IgD-negative memory B cell (primary cell): ENCODE measurements at regions not wholly inside any gene's neighbourhood (a gene's known extent, or its start where the extent isn't known, plus 50 kb on each side); places are given as distances from the start of the nearest gene placed in this dataset.

Experiments
- H3K27ac Mint-ChIP-seq, 3 donors: one replicate each; pipeline ENCODE4 v1.8.0; 2020 to 2022; ENCODE audit warnings: mild to moderate bottlenecking in 3 of 3, mixed read lengths in 3 of 3, moderate library complexity in 1 of 3
- H3K27me3 Mint-ChIP-seq: one replicate; pipeline ENCODE4 v1.8.0; 2021; ENCODE audit warnings: mixed read lengths
- H3K36me3 Mint-ChIP-seq: one replicate; pipeline ENCODE4 v1.8.0; 2020; ENCODE audit warnings: mild to moderate bottlenecking, mixed read lengths
- H3K4me1 Mint-ChIP-seq, 3 donors: one replicate each; pipeline ENCODE4 v1.8.0; 2020 to 2022; ENCODE audit warnings: mixed read lengths in 3 of 3, mild to moderate bottlenecking in 1 of 3
- H3K4me3 Mint-ChIP-seq, 4 donors: one replicate each; pipeline ENCODE4 v1.8.0; 2020 to 2022; ENCODE audit warnings: mild to moderate bottlenecking in 4 of 4, mixed read lengths in 4 of 4, moderate library complexity in 3 of 4
- H3K9me3 Mint-ChIP-seq, 3 donors: one replicate each; pipeline ENCODE4 v1.8.0; 2020 to 2021; ENCODE audit warnings: mixed read lengths in 3 of 3, mild to moderate bottlenecking in 1 of 3

GRCh38 chr20:60199866-60200265, 241.6 kb downstream of the CDH26 start:
- no peak overlapping the region for H3K27ac Mint-ChIP-seq

DNA sequence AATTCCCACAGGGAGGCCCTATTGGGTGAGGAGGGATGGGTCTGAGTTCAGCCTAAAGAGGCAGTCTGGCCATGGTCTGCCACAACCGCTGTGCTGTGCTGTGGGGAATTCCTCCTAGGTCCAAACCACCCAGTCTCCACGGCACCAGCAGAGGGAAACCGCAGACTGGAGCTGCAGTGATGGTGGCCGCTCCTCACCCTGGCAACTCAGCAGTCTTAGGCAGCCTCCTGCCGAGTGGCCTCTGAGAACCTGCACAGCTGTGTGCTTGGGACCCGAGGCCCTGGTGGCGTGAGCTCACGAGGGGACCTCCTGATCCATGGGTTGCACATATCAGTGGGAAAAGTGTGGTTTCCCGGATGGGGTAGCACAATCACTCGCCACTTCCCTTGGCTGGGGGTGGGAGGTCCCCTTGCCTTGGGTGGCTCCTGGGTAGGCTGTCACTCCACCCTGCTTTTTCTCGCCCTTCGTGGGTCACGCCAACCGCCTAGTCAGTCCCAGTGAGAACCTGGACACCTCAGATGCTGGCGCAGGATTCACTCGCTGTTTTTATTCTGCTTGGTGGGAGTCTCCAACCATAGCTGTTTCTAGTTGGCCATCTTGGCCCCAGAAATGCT, 242.2 kb downstream of the CDH26 start:
- no peak overlapping the region for H3K27ac Mint-ChIP-seq
- peaks cover 3 to 16% (median 12%) of the 10 kb centered on the region in 3 donors for H3K9me3 Mint-ChIP-seq
- H3K27me3 Mint-ChIP-seq, result no peaks in the 10 kb centered on the region
- H3K36me3 Mint-ChIP-seq, result peaks cover 2% of the 10 kb centered on the region
- no peak overlapping the region for H3K4me3 Mint-ChIP-seq
- H3K4me1 Mint-ChIP-seq, result no peaks in the 10 kb centered on the region

More at GRCh38 chr20:60199866-60200265, 241.6 kb downstream of the CDH26 start:
- Mint-ChIP-seq H3K9me3 (peaks cover 3 to 18% (median 13%) of the 10 kb centered on the region in 3 donors), H3K4me3 (no peak overlapping the region), H3K4me1 (no peaks in the 10 kb centered on the region), H3K36me3 (peaks cover 2% of the 10 kb centered on the region), H3K27me3 (no peaks in the 10 kb centered on the region)

DNA sequence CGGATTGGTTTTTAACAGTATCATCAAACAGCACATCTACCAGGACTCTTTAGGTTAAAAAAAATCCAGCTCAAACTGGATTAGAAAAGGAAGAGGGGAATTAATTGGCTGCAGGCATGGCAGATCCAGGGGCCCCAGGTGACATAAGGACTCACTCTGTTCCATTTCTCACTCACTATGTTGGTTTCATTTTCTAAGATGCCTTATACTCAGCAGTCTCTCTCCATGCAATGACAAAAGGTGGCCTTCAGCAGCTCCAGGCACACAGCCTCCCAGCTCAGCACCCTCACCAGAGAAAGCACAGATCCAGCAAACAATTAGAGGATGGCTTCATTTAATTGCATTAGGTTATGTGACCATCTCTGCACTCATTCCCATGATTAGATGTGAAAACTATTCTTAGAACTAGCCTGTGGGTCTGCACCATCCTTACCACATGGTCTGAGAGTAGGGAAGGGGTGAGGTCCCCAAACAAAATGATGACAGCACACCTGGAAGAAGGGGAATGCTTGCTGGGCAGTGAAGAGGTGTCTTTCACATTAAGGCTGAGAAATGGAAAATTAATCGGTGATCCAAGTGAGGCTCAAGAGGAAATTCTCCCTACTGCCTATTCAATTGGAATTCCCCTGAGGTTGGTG, 243.1 kb downstream of the CDH26 start:
- H3K27me3 Mint-ChIP-seq, result peaks cover 3% of the 10 kb centered on the region
- no peak overlapping the region for H3K4me3 Mint-ChIP-seq
- peaks cover 3 to 12% (median 12%) of the 10 kb centered on the region in 3 donors for H3K9me3 Mint-ChIP-seq
- H3K4me1 Mint-ChIP-seq, result no peaks in the 10 kb centered on the region
- peaks cover 4% of the 10 kb centered on the region for H3K36me3 Mint-ChIP-seq
- H3K27ac Mint-ChIP-seq, result no peak overlapping the region

DNA sequence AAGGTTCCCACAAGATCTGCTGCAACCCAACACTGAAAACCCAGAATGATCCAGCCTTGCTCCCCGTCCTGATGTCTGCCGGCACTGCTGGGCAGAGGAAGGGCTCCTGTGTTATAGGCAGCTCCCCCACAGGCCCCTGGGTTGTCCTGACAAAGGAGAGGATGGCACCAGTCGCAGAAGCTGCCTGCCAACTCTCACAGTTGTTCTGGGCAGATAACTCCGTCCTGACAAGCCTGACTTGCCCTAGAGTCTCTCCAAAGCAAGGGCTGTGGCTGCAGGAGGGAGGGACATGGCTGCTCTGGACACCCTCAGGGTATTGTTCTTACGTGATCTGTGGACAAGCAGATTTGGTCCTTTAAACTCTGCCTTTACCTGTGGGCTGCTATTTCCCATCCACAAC, 243.8 kb downstream of the CDH26 start:
- H3K36me3 Mint-ChIP-seq, result peaks cover 4% of the 10 kb centered on the region
- no peak overlapping the region for H3K4me3 Mint-ChIP-seq
- peaks cover 3% of the 10 kb centered on the region for H3K27me3 Mint-ChIP-seq
- no peak overlapping the region for H3K27ac Mint-ChIP-seq
- H3K4me1 Mint-ChIP-seq, result no peaks in the 10 kb centered on the region
- peaks cover 3 to 11% (median 11%) of the 10 kb centered on the region in 3 donors for H3K9me3 Mint-ChIP-seq

DNA sequence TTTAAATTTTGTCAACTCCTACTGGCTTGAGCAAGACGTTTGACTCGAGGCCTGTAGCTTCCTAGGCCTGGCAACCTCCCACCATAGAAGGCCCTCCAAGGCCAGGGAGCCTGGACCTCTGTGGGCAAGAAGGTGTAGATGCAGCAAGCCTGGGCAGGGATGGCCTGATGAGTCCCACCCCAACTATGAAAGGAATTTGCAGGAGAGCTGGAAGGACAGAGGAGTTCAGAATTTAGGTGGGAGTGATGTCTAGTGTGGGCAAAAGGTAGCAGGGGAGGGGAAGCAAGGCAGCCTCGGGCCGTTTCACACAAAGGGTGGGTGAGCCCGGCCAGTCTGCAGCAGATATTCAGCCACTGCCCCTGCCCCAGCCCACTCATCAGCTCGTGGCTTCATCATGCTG, 245.2 kb downstream of the CDH26 start:
- Mint-ChIP-seq H3K4me3 (no peak overlapping the region), H3K27ac (no peak overlapping the region), H3K4me1 (no peaks in the 10 kb centered on the region), H3K27me3 (peaks cover 3% of the 10 kb centered on the region), H3K36me3 (peaks cover 4% of the 10 kb centered on the region), H3K9me3 (peaks cover 3 to 7% (median 3%) of the 10 kb centered on the region in 3 donors)

DNA sequence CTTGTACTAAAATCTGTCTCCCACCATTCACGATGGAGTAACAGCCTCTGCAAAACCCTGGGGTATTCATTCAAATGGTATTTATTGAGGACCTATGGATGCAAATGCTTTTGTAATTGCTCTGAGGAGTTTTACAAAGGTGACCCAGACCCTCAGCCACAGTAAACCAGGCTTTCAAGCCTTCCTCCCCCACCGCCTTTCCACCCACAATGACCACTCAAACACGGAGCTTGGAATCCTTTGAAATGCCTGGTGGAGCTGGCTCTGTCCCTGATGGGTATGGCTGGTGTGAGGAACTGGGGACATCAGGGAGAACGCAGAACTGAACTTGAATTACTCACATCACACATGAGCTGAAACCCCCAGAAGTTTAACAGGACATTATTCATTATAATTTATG, 246.4 kb downstream of the CDH26 start:
- Mint-ChIP-seq H3K4me3 (no peak overlapping the region), H3K4me1 (no peaks in the 10 kb centered on the region), H3K27ac (no peak overlapping the region), H3K27me3 (peaks cover 3% of the 10 kb centered on the region), H3K36me3 (peaks cover 3% of the 10 kb centered on the region), H3K9me3 (peaks cover 0 to 1% (median 0%) of the 10 kb centered on the region in 3 donors)

DNA sequence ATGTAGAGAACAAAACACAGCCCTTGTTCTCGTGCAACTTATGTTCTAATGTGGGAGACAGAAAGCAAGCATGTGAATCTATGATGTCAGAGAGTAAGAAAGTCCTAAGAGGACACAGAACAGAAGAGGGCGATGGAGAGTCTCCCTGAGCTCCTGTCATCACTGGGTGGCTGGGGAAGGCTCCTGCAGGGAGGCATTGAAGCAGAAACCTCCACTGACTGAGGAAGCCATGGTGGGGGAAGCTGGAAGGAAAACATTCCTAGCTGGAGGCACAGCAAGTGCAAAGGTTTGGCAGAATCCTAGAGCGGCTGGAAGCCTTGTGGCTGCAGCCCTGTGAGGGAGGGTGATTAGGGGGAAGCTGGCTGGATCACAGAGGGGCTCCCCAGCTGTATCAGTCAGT, 248.0 kb downstream of the CDH26 start:
- Mint-ChIP-seq H3K27me3 (peaks cover 3% of the 10 kb centered on the region), H3K4me1 (no peaks in the 10 kb centered on the region), H3K9me3 (no peaks in the 10 kb centered on the region), H3K27ac (no peak overlapping the region), H3K36me3 (peaks cover 3% of the 10 kb centered on the region), H3K4me3 (no peak overlapping the region)

DNA sequence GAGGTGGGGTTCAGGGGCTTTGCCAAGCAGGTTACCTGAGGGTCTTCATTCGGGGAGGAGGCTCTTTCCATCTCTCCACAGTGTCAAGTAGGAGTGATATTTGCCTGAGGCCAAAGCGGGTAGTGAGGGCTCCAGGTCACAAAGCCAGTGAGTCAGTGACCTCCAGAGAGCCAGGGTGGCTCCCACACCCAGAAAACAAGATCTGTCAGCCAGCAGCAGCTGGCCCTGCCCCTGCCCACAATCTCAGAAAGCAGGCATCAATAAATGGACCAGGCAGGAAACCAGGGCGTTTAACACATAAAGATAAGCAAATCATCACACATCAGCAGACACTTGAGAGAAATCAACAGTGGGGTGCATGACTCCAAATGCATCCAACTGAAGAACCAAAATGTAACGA, 250.8 kb downstream of the CDH26 start:
- H3K4me3 Mint-ChIP-seq, result peak overlapping the region in 1 of 4 donors; percentile 26
- H3K36me3 Mint-ChIP-seq, result peaks cover 3% of the 10 kb centered on the region
- H3K27me3 Mint-ChIP-seq, result peaks cover 3% of the 10 kb centered on the region
- H3K9me3 Mint-ChIP-seq, result no peaks in the 10 kb centered on the region
- no peaks in the 10 kb centered on the region for H3K4me1 Mint-ChIP-seq
- no peak overlapping the region for H3K27ac Mint-ChIP-seq

GRCh38 chr20:60210779-60211617, 252.8 kb downstream of the CDH26 start:
- H3K4me1 Mint-ChIP-seq, result no peaks in the 10 kb centered on the region
- no peaks in the 10 kb centered on the region for H3K36me3 Mint-ChIP-seq
- no peaks in the 10 kb centered on the region for H3K9me3 Mint-ChIP-seq
- H3K4me3 Mint-ChIP-seq, result no peak overlapping the region
- H3K27me3 Mint-ChIP-seq, result peaks cover 3% of the 10 kb centered on the region
- H3K27ac Mint-ChIP-seq, result no peak overlapping the region

GRCh38 chr20:60211618-60212463, 253.6 kb downstream of the CDH26 start:
- H3K27ac Mint-ChIP-seq, result no peak overlapping the region
- H3K9me3 Mint-ChIP-seq, result no peaks in the 10 kb centered on the region
- no peaks in the 10 kb centered on the region for H3K27me3 Mint-ChIP-seq
- no peaks in the 10 kb centered on the region for H3K36me3 Mint-ChIP-seq
- H3K4me3 Mint-ChIP-seq, result no peak overlapping the region
- H3K4me1 Mint-ChIP-seq, result no peaks in the 10 kb centered on the region

GRCh38 chr20:60212695-60213094, 254.5 kb downstream of the CDH26 start:
- no peaks in the 10 kb centered on the region for H3K36me3 Mint-ChIP-seq
- H3K27me3 Mint-ChIP-seq, result no peaks in the 10 kb centered on the region
- no peak overlapping the region for H3K27ac Mint-ChIP-seq
- H3K4me3 Mint-ChIP-seq, result no peak overlapping the region
- no peaks in the 10 kb centered on the region for H3K9me3 Mint-ChIP-seq
- H3K4me1 Mint-ChIP-seq, result no peaks in the 10 kb centered on the region

DNA sequence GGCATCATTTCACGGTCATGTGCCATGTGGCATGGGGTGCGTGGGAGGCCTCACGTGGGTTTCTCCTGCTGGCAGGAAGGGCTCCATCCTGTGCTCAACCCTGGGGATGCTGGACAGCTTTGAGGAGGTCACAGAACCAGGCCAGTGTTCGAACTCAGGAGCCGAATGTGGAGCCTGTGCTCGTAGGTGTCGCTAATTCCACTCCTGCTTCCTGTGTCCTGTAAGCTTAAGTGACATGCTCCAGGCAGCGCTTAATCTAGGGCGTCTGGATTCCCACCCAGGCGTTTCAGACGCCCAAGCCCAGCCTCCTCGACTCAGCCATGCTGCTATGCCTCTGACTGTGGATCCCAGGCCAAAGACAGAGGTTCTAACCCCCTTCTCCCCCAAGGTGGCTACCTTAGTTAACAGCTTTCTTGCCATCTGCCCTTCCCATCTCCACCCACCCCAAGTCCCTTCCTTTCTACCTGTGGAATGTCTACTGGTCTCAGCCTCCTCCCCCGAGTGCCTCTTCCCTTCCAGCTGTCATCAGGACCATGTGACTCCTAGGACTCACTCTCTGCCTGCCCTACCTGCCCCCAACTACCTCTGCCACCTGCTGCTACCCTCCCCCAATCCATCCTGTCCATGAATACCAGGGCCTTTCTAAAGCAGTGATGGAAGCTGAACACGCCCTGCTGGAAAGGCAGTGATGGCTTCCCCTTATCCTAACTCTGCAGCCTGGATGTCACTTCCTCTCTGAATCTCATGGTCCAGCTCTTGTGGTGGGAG, 255.1 kb downstream of the CDH26 start:
- Mint-ChIP-seq H3K27me3 (no peaks in the 10 kb centered on the region), H3K4me3 (no peak overlapping the region), H3K36me3 (no peaks in the 10 kb centered on the region), H3K4me1 (no peaks in the 10 kb centered on the region), H3K9me3 (peaks cover 0 to 1% (median 0%) of the 10 kb centered on the region in 3 donors), H3K27ac (peak overlapping the region in 1 of 3 donors; percentile 39)

GRCh38 chr20:60214901-60215815, 256.9 kb downstream of the CDH26 start:
- H3K27me3 Mint-ChIP-seq, result no peaks in the 10 kb centered on the region
- H3K27ac Mint-ChIP-seq, result peak overlapping the region in 1 of 3 donors; percentile 55
- peaks cover 0 to 1% (median 0%) of the 10 kb centered on the region in 3 donors for H3K9me3 Mint-ChIP-seq
- no peaks in the 10 kb centered on the region for H3K4me1 Mint-ChIP-seq
- no peak overlapping the region for H3K4me3 Mint-ChIP-seq
- H3K36me3 Mint-ChIP-seq, result no peaks in the 10 kb centered on the region
